ENCODE measurements at regions not wholly inside any gene's neighbourhood (a gene's known extent, or its start where the extent isn't known, plus 50 kb on each side); places are given as distances from the start of the nearest gene placed in this dataset.

GRCh38 chr6:149225946-149226345, 91.6 kb upstream of the TAB2 start:
- TF ChIP-seq, protein P1, sequence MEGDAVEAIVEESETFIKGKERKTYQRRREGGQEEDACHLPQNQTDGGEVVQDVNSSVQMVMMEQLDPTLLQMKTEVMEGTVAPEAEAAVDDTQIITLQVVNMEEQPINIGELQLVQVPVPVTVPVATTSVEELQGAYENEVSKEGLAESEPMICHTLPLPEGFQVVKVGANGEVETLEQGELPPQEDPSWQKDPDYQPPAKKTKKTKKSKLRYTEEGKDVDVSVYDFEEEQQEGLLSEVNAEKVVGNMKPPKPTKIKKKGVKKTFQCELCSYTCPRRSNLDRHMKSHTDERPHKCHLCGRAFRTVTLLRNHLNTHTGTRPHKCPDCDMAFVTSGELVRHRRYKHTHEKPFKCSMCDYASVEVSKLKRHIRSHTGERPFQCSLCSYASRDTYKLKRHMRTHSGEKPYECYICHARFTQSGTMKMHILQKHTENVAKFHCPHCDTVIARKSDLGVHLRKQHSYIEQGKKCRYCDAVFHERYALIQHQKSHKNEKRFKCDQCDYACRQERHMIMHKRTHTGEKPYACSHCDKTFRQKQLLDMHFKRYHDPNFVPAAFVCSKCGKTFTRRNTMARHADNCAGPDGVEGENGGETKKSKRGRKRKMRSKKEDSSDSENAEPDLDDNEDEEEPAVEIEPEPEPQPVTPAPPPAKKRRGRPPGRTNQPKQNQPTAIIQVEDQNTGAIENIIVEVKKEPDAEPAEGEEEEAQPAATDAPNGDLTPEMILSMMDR (IDR thresholded peaks at IDR 0.05; ENCODE audit: low read depth, low read length, missing control alignments), result no peak
- H3K4me3 ChIP-seq (ENCODE audit: low read depth, low read length), result no peak overlapping the region
- DNase-seq (ENCODE audit: low read depth), result no peak

GRCh38 chr6:149227796-149228195, 89.7 kb upstream of the TAB2 start:
- TF ChIP-seq, protein P1 (IDR thresholded peaks at IDR 0.05; ENCODE audit: low read depth, low read length, missing control alignments), result no peak
- no peak for DNase-seq (ENCODE audit: low read depth)

DNA sequence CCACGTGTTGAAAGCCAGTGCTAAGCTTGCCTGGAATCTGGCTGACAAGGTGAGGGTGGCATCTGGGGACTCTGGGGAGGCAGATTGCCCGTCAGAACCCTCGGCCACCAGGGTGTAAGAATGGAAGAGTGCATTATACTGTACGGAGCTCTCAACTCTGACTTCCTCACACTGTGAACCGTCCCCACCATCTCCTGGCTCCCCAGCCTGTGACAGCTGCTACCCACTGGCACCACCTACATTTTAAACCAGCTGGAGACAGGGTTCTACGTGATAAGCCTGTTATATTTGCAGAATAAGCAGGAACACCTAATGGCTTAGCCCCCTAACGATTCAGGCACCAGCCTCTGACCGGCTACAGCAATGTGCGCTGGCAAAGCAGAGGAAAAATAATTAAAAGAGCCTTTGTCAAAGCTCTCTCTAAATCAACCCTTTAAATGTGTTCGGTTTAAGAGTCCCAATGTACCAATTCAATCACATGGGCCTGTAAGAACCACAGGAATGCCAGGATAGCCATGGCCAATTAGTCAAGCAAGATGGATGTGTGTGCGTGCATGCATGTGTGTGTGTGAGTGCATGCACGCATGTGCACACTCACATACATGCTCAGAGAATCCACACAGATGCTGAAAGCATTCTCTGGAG, 89.1 kb upstream of the TAB2 start:
- no peak overlapping the region for H3K4me3 ChIP-seq (ENCODE audit: low read depth, low read length)
- TF ChIP-seq, protein P1 (IDR thresholded peaks at IDR 0.05; ENCODE audit: low read depth, low read length, missing control alignments), result no peak
- DNase-seq (ENCODE audit: low read depth), result no peak

More at GRCh38 chr6:149227796-149228195, 89.7 kb upstream of the TAB2 start:
- H3K4me3 ChIP-seq (ENCODE audit: low read depth, low read length), result no peak overlapping the region

DNA sequence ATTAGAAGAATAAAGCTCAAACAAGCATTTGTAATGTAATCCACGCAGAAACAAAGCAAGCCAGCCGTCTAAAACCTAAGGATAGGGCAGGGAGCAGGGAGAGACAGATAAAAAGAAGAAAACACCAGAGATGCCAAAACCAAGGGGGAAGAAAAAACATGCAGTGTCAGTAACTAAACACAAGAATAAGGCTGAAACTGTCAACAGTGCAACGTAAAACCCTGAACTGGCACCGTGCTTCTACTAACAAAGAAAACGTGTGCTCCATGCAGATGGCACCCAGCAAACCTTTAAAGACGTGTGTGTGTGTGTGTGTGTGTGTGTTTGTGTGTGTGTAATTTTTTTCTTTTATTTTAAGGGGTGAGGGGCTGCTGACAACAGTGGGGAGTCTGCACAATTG, 88.4 kb upstream of the TAB2 start:
- TF ChIP-seq, protein P1 (IDR thresholded peaks at IDR 0.05; ENCODE audit: low read depth, low read length, missing control alignments), result no peak
- no peak for DNase-seq (ENCODE audit: low read depth)
- no peak overlapping the region for H3K4me3 ChIP-seq (ENCODE audit: low read depth, low read length)

DNA sequence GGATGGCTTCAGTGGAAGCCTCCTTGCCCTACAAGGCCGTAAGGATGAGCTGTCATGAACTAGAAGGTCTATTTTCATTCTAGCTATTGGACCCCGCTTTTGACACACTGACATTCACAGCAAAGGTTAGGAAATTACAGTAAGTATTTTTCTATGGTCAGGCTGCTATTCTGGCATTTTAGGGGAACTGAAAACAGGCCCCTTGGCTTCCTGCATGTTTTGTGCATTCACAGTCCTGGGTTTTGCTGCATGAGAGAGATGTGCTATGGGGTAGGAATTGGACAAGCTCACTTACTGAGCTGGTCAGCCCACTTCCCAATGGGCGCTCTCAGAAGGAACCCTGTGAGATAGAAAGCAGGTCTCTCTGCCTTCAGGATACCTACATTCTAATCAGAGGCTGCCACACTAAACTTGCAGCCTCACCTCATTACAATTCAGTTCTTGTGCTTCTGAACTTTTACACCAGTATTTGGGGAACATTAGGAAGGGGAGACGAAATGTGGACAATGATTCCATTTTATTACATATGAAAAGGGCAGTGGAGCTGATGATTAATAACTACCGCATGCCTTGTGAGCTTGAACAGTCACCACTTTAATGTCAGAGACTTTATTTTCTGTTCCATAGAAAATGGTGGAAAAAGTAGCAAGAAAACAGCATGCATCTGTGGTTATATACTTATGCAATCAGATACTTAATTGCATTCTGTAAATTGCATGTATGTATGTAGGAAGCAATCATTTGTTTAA, 86.6 kb upstream of the TAB2 start:
- H3K4me3 ChIP-seq (ENCODE audit: low read depth, low read length), result no peak overlapping the region
- DNase-seq (ENCODE audit: low read depth), result no peak
- TF ChIP-seq, protein P1 (IDR thresholded peaks at IDR 0.05; ENCODE audit: low read depth, low read length, missing control alignments), result no peak

DNA sequence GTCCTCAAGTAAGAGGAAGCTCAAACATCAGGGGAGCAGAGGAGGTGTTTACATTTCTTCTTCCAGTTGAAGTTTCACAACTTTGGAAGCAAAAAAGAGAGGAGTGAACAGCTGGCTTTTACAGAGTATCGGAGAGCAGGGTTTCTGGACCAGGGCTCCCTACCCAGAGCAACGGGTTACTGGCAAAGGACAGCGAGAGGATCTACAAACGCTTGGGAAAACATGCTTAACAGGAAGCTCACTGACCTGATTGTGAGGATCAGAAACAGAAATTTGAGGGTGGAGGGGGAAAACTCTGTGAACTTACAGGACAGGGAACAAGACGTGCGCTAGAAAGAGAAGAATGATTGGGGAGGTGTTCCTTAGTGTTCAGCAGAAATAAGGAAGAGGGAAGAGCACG, 85.7 kb upstream of the TAB2 start:
- DNase-seq (ENCODE audit: low read depth), result no peak
- TF ChIP-seq, protein P1 (IDR thresholded peaks at IDR 0.05; ENCODE audit: low read depth, low read length, missing control alignments), result no peak

More for the DNA sequence above, 85.7 kb upstream of the TAB2 start:
- H3K4me3 ChIP-seq (ENCODE audit: low read depth, low read length), result no peak overlapping the region
